ENCODE measurements at regions not wholly inside any gene's neighbourhood (a gene's known extent, or its start where the extent isn't known, plus 50 kb on each side); places are given as distances from the start of the nearest gene placed in this dataset.

GRCh38 chrX:39752815-39753214 is 344.9 kb downstream of the BCOR start:
- Histone ChIP-seq H3K36me3 (ENCODE audit: control insufficient read depth in 4 of 4, insufficient read depth in 3 of 4, low read depth in 1 of 4, low read length in 3 of 4) (no peaks in the 10 kb centered on the region), H3K9ac (ENCODE audit: low read depth in 1 of 2, low read length in 2 of 2) (no peak overlapping the region), H3K9me3 (ENCODE audit: control insufficient read depth in 4 of 4, low read length in 3 of 4) (no peaks in the 10 kb centered on the region), H3K4me1 (ENCODE audit: control insufficient read depth in 4 of 4, insufficient read depth in 4 of 4, low read length in 3 of 4) (peaks cover 0 to 5% (median 4%) of the 10 kb centered on the region in 4 donors), H3K27ac (ENCODE audit: low read depth in 1 of 2, low read length in 2 of 2) (no peak overlapping the region), H3K27me3 (ENCODE audit: control insufficient read depth in 4 of 4, insufficient read depth in 4 of 4, low read length in 3 of 4) (no peaks in the 10 kb centered on the region), H3K4me3 (ENCODE audit: low read depth in 1 of 3, low read length in 3 of 3) (no peak overlapping the region)
- TF ChIP-seq RXRA (IDR thresholded peaks at IDR 0.05) (peak in 1 of 2 donors; percentile 12), FOXA2 (IDR thresholded peaks at IDR 0.05) (no peak), EGR1 (IDR thresholded peaks at IDR 0.05; ENCODE audit: low read depth in 2 of 2) (no peak), GABPA (IDR thresholded peaks at IDR 0.05 in 1 of 2, conservative IDR thresholded peaks at IDR 0.05 in 1 of 2) (no peak), SP1 (IDR thresholded peaks at IDR 0.05) (no peak), CTCF (IDR thresholded peaks at IDR 0.05; ENCODE audit: low read depth, low read length, missing input control) (no peak), RAD21 (IDR thresholded peaks at IDR 0.05) (peak; percentile 17 to 41), HNF4A (conservative IDR thresholded peaks at IDR 0.05) (peak in 1 of 2 donors; percentile 3), YY1 (IDR thresholded peaks at IDR 0.05) (peak; percentile 79)
- TF ChIP-seq, protein P1, sequence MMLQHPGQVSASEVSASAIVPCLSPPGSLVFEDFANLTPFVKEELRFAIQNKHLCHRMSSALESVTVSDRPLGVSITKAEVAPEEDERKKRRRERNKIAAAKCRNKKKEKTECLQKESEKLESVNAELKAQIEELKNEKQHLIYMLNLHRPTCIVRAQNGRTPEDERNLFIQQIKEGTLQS (IDR thresholded peaks at IDR 0.05), result no peak
- 42% methylated on average over 9 of the region's 9 CpGs for WGBS
- no peak for DNase-seq (ENCODE audit: low spot score)

- Histone ChIP-seq H3K36me3 (ENCODE audit: control insufficient read depth in 4 of 4, insufficient read depth in 3 of 4, low read depth in 1 of 4, low read length in 3 of 4) (no peaks in the 10 kb centered on the region), H3K27ac (ENCODE audit: low read depth in 1 of 2, low read length in 2 of 2) (no peak overlapping the region), H3K9me3 (ENCODE audit: control insufficient read depth in 4 of 4, low read length in 3 of 4) (no peaks in the 10 kb centered on the region), H3K4me1 (ENCODE audit: control insufficient read depth in 4 of 4, insufficient read depth in 4 of 4, low read length in 3 of 4) (peaks cover 0 to 5% (median 3%) of the 10 kb centered on the region in 4 donors), H3K9ac (ENCODE audit: low read depth in 1 of 2, low read length in 2 of 2) (no peak overlapping the region), H3K27me3 (ENCODE audit: control insufficient read depth in 4 of 4, insufficient read depth in 4 of 4, low read length in 3 of 4) (no peaks in the 10 kb centered on the region), H3K4me3 (ENCODE audit: low read depth in 1 of 3, low read length in 3 of 3) (no peak overlapping the region)
- WGBS, result 89% methylated on average over 8 of the region's 8 CpGs
- TF ChIP-seq EGR1 (IDR thresholded peaks at IDR 0.05; ENCODE audit: low read depth in 2 of 2) (no peak), FOXA2 (IDR thresholded peaks at IDR 0.05) (no peak), RXRA (IDR thresholded peaks at IDR 0.05) (no peak), JUND (IDR thresholded peaks at IDR 0.05) (no peak), TAF1 (conservative IDR thresholded peaks at IDR 0.05) (no peak), GABPA (IDR thresholded peaks at IDR 0.05 in 1 of 2, conservative IDR thresholded peaks at IDR 0.05 in 1 of 2) (no peak), YY1 (IDR thresholded peaks at IDR 0.05) (no peak), NR2F2 (IDR thresholded peaks at IDR 0.05) (no peak), HNF4G (IDR thresholded peaks at IDR 0.05) (no peak), CTCF (IDR thresholded peaks at IDR 0.05; ENCODE audit: low read depth, low read length, missing input control) (no peak), FOXA1 (IDR thresholded peaks at IDR 0.05) (no peak), SP1 (IDR thresholded peaks at IDR 0.05) (no peak), HNF4A (conservative IDR thresholded peaks at IDR 0.05) (no peak), RAD21 (IDR thresholded peaks at IDR 0.05) (no peak)
- TF ChIP-seq, protein P2, sequence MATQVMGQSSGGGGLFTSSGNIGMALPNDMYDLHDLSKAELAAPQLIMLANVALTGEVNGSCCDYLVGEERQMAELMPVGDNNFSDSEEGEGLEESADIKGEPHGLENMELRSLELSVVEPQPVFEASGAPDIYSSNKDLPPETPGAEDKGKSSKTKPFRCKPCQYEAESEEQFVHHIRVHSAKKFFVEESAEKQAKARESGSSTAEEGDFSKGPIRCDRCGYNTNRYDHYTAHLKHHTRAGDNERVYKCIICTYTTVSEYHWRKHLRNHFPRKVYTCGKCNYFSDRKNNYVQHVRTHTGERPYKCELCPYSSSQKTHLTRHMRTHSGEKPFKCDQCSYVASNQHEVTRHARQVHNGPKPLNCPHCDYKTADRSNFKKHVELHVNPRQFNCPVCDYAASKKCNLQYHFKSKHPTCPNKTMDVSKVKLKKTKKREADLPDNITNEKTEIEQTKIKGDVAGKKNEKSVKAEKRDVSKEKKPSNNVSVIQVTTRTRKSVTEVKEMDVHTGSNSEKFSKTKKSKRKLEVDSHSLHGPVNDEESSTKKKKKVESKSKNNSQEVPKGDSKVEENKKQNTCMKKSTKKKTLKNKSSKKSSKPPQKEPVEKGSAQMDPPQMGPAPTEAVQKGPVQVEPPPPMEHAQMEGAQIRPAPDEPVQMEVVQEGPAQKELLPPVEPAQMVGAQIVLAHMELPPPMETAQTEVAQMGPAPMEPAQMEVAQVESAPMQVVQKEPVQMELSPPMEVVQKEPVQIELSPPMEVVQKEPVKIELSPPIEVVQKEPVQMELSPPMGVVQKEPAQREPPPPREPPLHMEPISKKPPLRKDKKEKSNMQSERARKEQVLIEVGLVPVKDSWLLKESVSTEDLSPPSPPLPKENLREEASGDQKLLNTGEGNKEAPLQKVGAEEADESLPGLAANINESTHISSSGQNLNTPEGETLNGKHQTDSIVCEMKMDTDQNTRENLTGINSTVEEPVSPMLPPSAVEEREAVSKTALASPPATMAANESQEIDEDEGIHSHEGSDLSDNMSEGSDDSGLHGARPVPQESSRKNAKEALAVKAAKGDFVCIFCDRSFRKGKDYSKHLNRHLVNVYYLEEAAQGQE (IDR thresholded peaks at IDR 0.05), result no peak
- TF ChIP-seq, protein P3, sequence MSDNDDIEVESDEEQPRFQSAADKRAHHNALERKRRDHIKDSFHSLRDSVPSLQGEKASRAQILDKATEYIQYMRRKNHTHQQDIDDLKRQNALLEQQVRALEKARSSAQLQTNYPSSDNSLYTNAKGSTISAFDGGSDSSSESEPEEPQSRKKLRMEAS (IDR thresholded peaks at IDR 0.05), result no peak
- TF ChIP-seq, protein P1 (IDR thresholded peaks at IDR 0.05), result no peak
- TF ChIP-seq, protein P4, sequence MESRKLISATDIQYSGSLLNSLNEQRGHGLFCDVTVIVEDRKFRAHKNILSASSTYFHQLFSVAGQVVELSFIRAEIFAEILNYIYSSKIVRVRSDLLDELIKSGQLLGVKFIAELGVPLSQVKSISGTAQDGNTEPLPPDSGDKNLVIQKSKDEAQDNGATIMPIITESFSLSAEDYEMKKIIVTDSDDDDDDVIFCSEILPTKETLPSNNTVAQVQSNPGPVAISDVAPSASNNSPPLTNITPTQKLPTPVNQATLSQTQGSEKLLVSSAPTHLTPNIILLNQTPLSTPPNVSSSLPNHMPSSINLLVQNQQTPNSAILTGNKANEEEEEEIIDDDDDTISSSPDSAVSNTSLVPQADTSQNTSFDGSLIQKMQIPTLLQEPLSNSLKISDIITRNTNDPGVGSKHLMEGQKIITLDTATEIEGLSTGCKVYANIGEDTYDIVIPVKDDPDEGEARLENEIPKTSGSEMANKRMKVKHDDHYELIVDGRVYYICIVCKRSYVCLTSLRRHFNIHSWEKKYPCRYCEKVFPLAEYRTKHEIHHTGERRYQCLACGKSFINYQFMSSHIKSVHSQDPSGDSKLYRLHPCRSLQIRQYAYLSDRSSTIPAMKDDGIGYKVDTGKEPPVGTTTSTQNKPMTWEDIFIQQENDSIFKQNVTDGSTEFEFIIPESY (IDR thresholded peaks at IDR 0.05), result no peak
- no peak for DNase-seq (ENCODE audit: low spot score)
Observed at GRCh38 chrX:39753293-39753996, 344.3 kb downstream of the BCOR start.
